ENCODE measurements at regions not wholly inside any gene's neighbourhood (a gene's known extent, or its start where the extent isn't known, plus 50 kb on each side); places are given as distances from the start of the nearest gene placed in this dataset.

- Mint-ChIP-seq H3K9me3 (ENCODE audit: insufficient read depth) (no peaks in the 10 kb centered on the region), H3K27ac (no peak overlapping the region), H3K27me3 (peaks cover 49% of the 10 kb centered on the region), H3K4me1 (peaks cover 6% of the 10 kb centered on the region), H3K4me3 (no peak overlapping the region)
- Histone ChIP-seq H3K4me1 (ENCODE audit: control insufficient read depth in 2 of 2, insufficient read depth in 2 of 2, low read length in 2 of 2) (peaks cover 1% of the 10 kb centered on the region in 2 donors), H2AFZ (ENCODE audit: insufficient read depth, low read depth, low read length, poor library complexity, severe bottlenecking) (no peak overlapping the region), H3K4me3 (ENCODE audit: control extremely low read depth in 1 of 5, extremely low read depth in 1 of 5, insufficient read depth in 1 of 5, low read depth in 2 of 5, low read length in 4 of 5) (no peak overlapping the region), H3K9me3 (ENCODE audit: control extremely low read depth in 1 of 3, control insufficient read depth in 2 of 3, insufficient read depth in 1 of 3, low read length in 2 of 3) (no peaks in the 10 kb centered on the region), H3K27me3 (replicated peaks in 1 of 4; ENCODE audit: control extremely low read depth in 1 of 4, control insufficient read depth in 3 of 4, insufficient read depth in 4 of 4, low read length in 3 of 4) (peaks cover 0 to 22% (median 14%) of the 10 kb centered on the region in 4 experiments), H3K79me2 (ENCODE audit: control insufficient read depth, insufficient read depth, low read length) (no peaks in the 10 kb centered on the region), H3K27ac (ENCODE audit: low read length in 2 of 2) (no peak overlapping the region), H3K4me2 (replicated peaks; ENCODE audit: low read depth, low read length, poor library complexity, severe bottlenecking) (no peak overlapping the region), H3K9ac (ENCODE audit: low read length) (no peak overlapping the region), H3K36me3 (replicated peaks in 1 of 2; ENCODE audit: control extremely low read depth in 1 of 2, control insufficient read depth in 1 of 2, extremely low read depth in 1 of 2, insufficient read depth in 2 of 2, low read length in 1 of 2) (no peaks in the 10 kb centered on the region), H4K20me1 (ENCODE audit: control insufficient read depth, insufficient read depth, low read length, poor library complexity, severe bottlenecking) (no peaks in the 10 kb centered on the region)
- TF ChIP-seq EZH2 (IDR thresholded peaks at IDR 0.05; ENCODE audit: borderline replicate concordance, insufficient read depth, low read depth, low read length, poor library complexity, severe bottlenecking) (no peak), CTCF (IDR thresholded peaks at IDR 0.05) (no peak)
- DNase-seq, result no peak
- ChIA-PET POLR2A (no interaction called here), CTCF (no interaction called here)
- ATAC-seq (ENCODE audit: low read depth), result no peak
- whole genome bisulfite sequencing (ENCODE audit: insufficient coverage), result 94% methylated on average over 8 of the region's 11 CpGs
- intact Hi-C loops (cut with micrococcal nuclease), result no loop called here
Observed at GRCh38 chr21:41107602-41108001, 60.4 kb upstream of the BACE2 start.

- Histone ChIP-seq H3K79me2 (ENCODE audit: control insufficient read depth, insufficient read depth, low read length) (no peaks in the 10 kb centered on the region), H3K27me3 (replicated peaks in 1 of 4; ENCODE audit: control extremely low read depth in 1 of 4, control insufficient read depth in 3 of 4, insufficient read depth in 4 of 4, low read length in 3 of 4) (peaks cover 0 to 24% (median 13%) of the 10 kb centered on the region in 4 experiments), H4K20me1 (ENCODE audit: control insufficient read depth, insufficient read depth, low read length, poor library complexity, severe bottlenecking) (no peaks in the 10 kb centered on the region), H3K9me3 (ENCODE audit: control extremely low read depth in 1 of 3, control insufficient read depth in 2 of 3, insufficient read depth in 1 of 3, low read length in 2 of 3) (no peaks in the 10 kb centered on the region), H3K9ac (ENCODE audit: low read length) (no peak overlapping the region), H3K4me2 (replicated peaks; ENCODE audit: low read depth, low read length, poor library complexity, severe bottlenecking) (no peak overlapping the region), H3K4me1 (ENCODE audit: control insufficient read depth in 2 of 2, insufficient read depth in 2 of 2, low read length in 2 of 2) (peaks cover 9 to 12% of the 10 kb centered on the region in 2 donors), H3K4me3 (ENCODE audit: control extremely low read depth in 1 of 5, extremely low read depth in 1 of 5, insufficient read depth in 1 of 5, low read depth in 2 of 5, low read length in 4 of 5) (no peak overlapping the region), H3K36me3 (replicated peaks in 1 of 2; ENCODE audit: control extremely low read depth in 1 of 2, control insufficient read depth in 1 of 2, extremely low read depth in 1 of 2, insufficient read depth in 2 of 2, low read length in 1 of 2) (no peaks in the 10 kb centered on the region), H2AFZ (ENCODE audit: insufficient read depth, low read depth, low read length, poor library complexity, severe bottlenecking) (no peak overlapping the region), H3K27ac (ENCODE audit: low read length in 2 of 2) (no peak overlapping the region)
- DNase-seq, result no peak
- ATAC-seq (ENCODE audit: low read depth), result no peak
- intact Hi-C loops (cut with micrococcal nuclease), result no loop called here
- 52% methylated on average over 16 of the region's 17 CpGs for WGBS (ENCODE audit: insufficient coverage)
- H3K27ac Mint-ChIP-seq, result no peak overlapping the region
- peaks cover 17% of the 10 kb centered on the region for H3K4me1 Mint-ChIP-seq
- peaks cover 44% of the 10 kb centered on the region for H3K27me3 Mint-ChIP-seq
- ChIA-PET CTCF (interaction anchor here (1.0 kb wide), 1 partner anchor 25 kb away, joined by 3 read pairs; no protein-coding TSS in a partner anchor), POLR2A (no interaction called here)
- H3K4me3 Mint-ChIP-seq, result no peak overlapping the region
- no peak for TF ChIP-seq CTCF (IDR thresholded peaks at IDR 0.05)
- no peak for TF ChIP-seq EZH2 (IDR thresholded peaks at IDR 0.05; ENCODE audit: borderline replicate concordance, insufficient read depth, low read depth, low read length, poor library complexity, severe bottlenecking)
- no peaks in the 10 kb centered on the region for H3K9me3 Mint-ChIP-seq (ENCODE audit: insufficient read depth)
Observed at GRCh38 chr21:41108668-41109585, 59.0 kb upstream of the BACE2 start.
